Vagina (tissue), 2 donors: ENCODE measurements at regions not wholly inside any gene's neighbourhood (a gene's known extent, or its start where the extent isn't known, plus 50 kb on each side); places are given as distances from the start of the nearest gene placed in this dataset.

ENCODE experiments used
- CTCF ChIP-seq, 3 experiments: fragments of 450-650 bp in 2 of 3; fragments of 200-600 bp in 1 of 3; sonication (generic) in 1 of 3; IDR thresholded peaks; one replicate each; pipeline ENCODE4 v1.5.1; 2017 to 2019; ENCODE audit warnings: antibody characterized with exemption in 3 of 3, mild to moderate bottlenecking in 2 of 3, moderate library complexity in 2 of 3
- POLR2AphosphoS5 ChIP-seq, 2 donors: sonication (generic); formaldehyde crosslinking; IDR thresholded peaks; one replicate each; pipeline ENCODE4 v1.9.0; 2017; ENCODE audit warnings: antibody characterized with exemption in 2 of 2, mild to moderate bottlenecking in 2 of 2, low read depth in 1 of 2; ENCODE audit not compliant: insufficient read depth in 1 of 2

- no peak for TF ChIP-seq CTCF (IDR thresholded peaks at IDR 0.05)
- TF ChIP-seq POLR2AphosphoS5 (IDR thresholded peaks at IDR 0.05; ENCODE audit: insufficient read depth in 1 of 2, low read depth in 1 of 2): no peak
These were observed 1250.0 kb upstream of the PRKX start for GRCh38 chrX:4963432-4963831.
